Transverse colon (tissue), 4 donors: ENCODE measurements at regions not wholly inside any gene's neighbourhood (a gene's known extent, or its start where the extent isn't known, plus 50 kb on each side); places are given as distances from the start of the nearest gene placed in this dataset.

ENCODE experiments used
- DNase-seq: peaks from one replicate; pipeline ENCODE4 v3.0.0-alpha.2; 2019
- H3K27ac ChIP-seq, 4 donors: fragments of 200-600 bp; sonication (generic); 2 replicates each; pipeline ENCODE4 v1.5.1; 2016 to 2018; ENCODE audit warnings: inconsistent platforms in 4 of 4
- H3K27me3 ChIP-seq: fragments of 200-600 bp; sonication (generic); 2 replicates; pipeline ENCODE4 v1.5.1; 2017; ENCODE audit warnings: inconsistent platforms
- H3K36me3 ChIP-seq, 4 donors: fragments of 200-600 bp; sonication (generic); 2 replicates each; pipeline ENCODE4 v1.5.1; 2017 to 2019; ENCODE audit warnings: inconsistent platforms in 4 of 4
- H3K4me1 ChIP-seq, 4 donors: fragments of 200-600 bp; sonication (generic); 2 replicates each; pipeline ENCODE4 v1.5.1; 2017 to 2020; ENCODE audit warnings: inconsistent platforms in 4 of 4
- H3K4me3 ChIP-seq, 4 donors: fragments of 200-600 bp; sonication (generic); 1 replicate in 1 of 4; 2 replicates in 3 of 4; pipeline versions ENCODE4 v1.5.1 to v1.6.1; 2017 to 2019; ENCODE audit warnings: inconsistent platforms in 4 of 4
- H3K9me3 ChIP-seq, 2 donors: fragments of 200-600 bp; sonication (generic); 2 replicates each; pipeline ENCODE4 v1.5.1; 2017 to 2019; ENCODE audit warnings: inconsistent platforms in 2 of 2
- CTCF ChIP-seq, 5 experiments: fragments of 200-600 bp in 3 of 5; fragments of 450-650 bp in 2 of 5; sonication (generic) in 3 of 5; IDR thresholded peaks; 1 replicate in 2 of 5; 2 replicates in 3 of 5; pipeline ENCODE4 v1.5.1; 2016 to 2017; ENCODE audit warnings: antibody characterized with exemption in 5 of 5, inconsistent platforms in 3 of 5, mild to moderate bottlenecking in 2 of 5, moderate library complexity in 1 of 5
- EP300 ChIP-seq: sonication (generic); formaldehyde crosslinking; IDR thresholded peaks from one replicate; pipeline ENCODE4 v1.6.1; 2017; ENCODE audit warnings: antibody characterized with exemption, low read depth
- POLR2A ChIP-seq: fragments of 450-650 bp; IDR thresholded peaks from one replicate; pipeline ENCODE4 v1.6.1; 2016; ENCODE audit warnings: antibody characterized with exemption, mild to moderate bottlenecking, moderate library complexity
- POLR2AphosphoS5 ChIP-seq, 3 donors: sonication (generic); formaldehyde crosslinking; IDR thresholded peaks; one replicate each; pipeline ENCODE4 v1.6.1; 2016; ENCODE audit warnings: antibody characterized with exemption in 3 of 3
- WGBS, 2 donors: methylation state at CpG; one replicate each; pipeline ENCODE4 v1.1.5; 2018; ENCODE audit warnings: low coverage in 1 of 2; 5-methylcytosine and 5-hydroxymethylcytosine counted together
- in situ Hi-C, 4 donors: fragments of 200-750 bp; cut with MboI; loops; one replicate each; pipeline versions ENCODE4 v1.15.0 to v1.15.1; 2017; ENCODE audit warnings: low sequenced_read_pairs in 3 of 4, low pct_ligation_motif_present in 1 of 4, low pct_unique_long_range_greater_than_20kb in 1 of 4
- intact Hi-C: fragments of 100-400 bp; cut with DNase I; formaldehyde crosslinking; loops from one replicate; pipeline ENCODE4 v1.15.1; 2023; ENCODE audit warnings: low total_unique reads

- Histone ChIP-seq H3K36me3 (no peaks in the 10 kb centered on the region), H3K27ac (no peak overlapping the region), H3K9me3 (no peaks in the 10 kb centered on the region), H3K27me3 (no peaks in the 10 kb centered on the region), H3K4me3 (no peak overlapping the region), H3K4me1 (no peaks in the 10 kb centered on the region)
- DNase-seq: no peak
- in situ Hi-C loops: no loop called here
- TF ChIP-seq POLR2A (no peak), EP300 (no peak), POLR2AphosphoS5 (IDR thresholded peaks at IDR 0.05) (no peak), CTCF (IDR thresholded peaks at IDR 0.05) (no peak)
- WGBS, 2 donors: 58 to 89% methylated on average over 2 of the region's 2 CpGs
- intact Hi-C loops: no loop called here
These were observed 128.4 kb upstream of the PHF14 start for GRCh38 chr7:10845225-10845624.

- no peaks in the 10 kb centered on the region for H3K4me1 ChIP-seq
- in situ Hi-C loops (no loop called here), intact Hi-C loops (no loop called here)
- no peak overlapping the region for H3K4me3 ChIP-seq
- WGBS, 2 donors: 94% methylated on average over 16 of the region's 16 CpGs; no CpG with 5 or more reads in 1 of the 2 donors
- no peaks in the 10 kb centered on the region for H3K9me3 ChIP-seq
- TF ChIP-seq CTCF (IDR thresholded peaks at IDR 0.05) (no peak), EP300 (no peak), POLR2AphosphoS5 (IDR thresholded peaks at IDR 0.05) (no peak), POLR2A (no peak)
- H3K27ac ChIP-seq: no peak overlapping the region
- H3K27me3 ChIP-seq: no peaks in the 10 kb centered on the region
- no peak for DNase-seq
- H3K36me3 ChIP-seq: no peaks in the 10 kb centered on the region
These were observed 118.1 kb upstream of the PHF14 start for GRCh38 chr7:10855583-10855982.

- no peaks in the 10 kb centered on the region for H3K4me1 ChIP-seq
- no peaks in the 10 kb centered on the region for H3K27me3 ChIP-seq
- TF ChIP-seq EP300: no peak
- no peak for TF ChIP-seq CTCF (IDR thresholded peaks at IDR 0.05)
- TF ChIP-seq POLR2A: no peak
- no peak for TF ChIP-seq POLR2AphosphoS5 (IDR thresholded peaks at IDR 0.05)
- no peak overlapping the region for H3K4me3 ChIP-seq
- H3K9me3 ChIP-seq: no peaks in the 10 kb centered on the region
- H3K27ac ChIP-seq: no peak overlapping the region
- no peaks in the 10 kb centered on the region for H3K36me3 ChIP-seq
- no peak for DNase-seq
- 71 to 77% methylated on average over 2 of the region's 2 CpGs for WGBS, 2 donors
- intact Hi-C loops: no loop called here
- in situ Hi-C loops: no loop called here
These were observed 113.2 kb upstream of the PHF14 start for GRCh38 chr7:10860516-10860915.

GRCh38 chr7:10863476-10863875 lies 110.2 kb upstream of the PHF14 start:
- no peak overlapping the region for H3K4me3 ChIP-seq
- WGBS, 2 donors: 90 to 94% methylated on average over 5 to 7 of the region's 7 CpGs
- no peaks in the 10 kb centered on the region for H3K36me3 ChIP-seq
- no peaks in the 10 kb centered on the region for H3K27me3 ChIP-seq
- H3K9me3 ChIP-seq: no peaks in the 10 kb centered on the region
- in situ Hi-C loops: no loop called here
- H3K4me1 ChIP-seq: no peaks in the 10 kb centered on the region
- H3K27ac ChIP-seq: no peak overlapping the region
- no peak for TF ChIP-seq CTCF (IDR thresholded peaks at IDR 0.05)
- no peak for TF ChIP-seq POLR2AphosphoS5 (IDR thresholded peaks at IDR 0.05)
- no peak for TF ChIP-seq POLR2A
- no peak for TF ChIP-seq EP300
- intact Hi-C loops: no loop called here
- DNase-seq: no peak
